ENCODE measurements at regions not wholly inside any gene's neighbourhood (a gene's known extent, or its start where the extent isn't known, plus 50 kb on each side); places are given as distances from the start of the nearest gene placed in this dataset.

DNA sequence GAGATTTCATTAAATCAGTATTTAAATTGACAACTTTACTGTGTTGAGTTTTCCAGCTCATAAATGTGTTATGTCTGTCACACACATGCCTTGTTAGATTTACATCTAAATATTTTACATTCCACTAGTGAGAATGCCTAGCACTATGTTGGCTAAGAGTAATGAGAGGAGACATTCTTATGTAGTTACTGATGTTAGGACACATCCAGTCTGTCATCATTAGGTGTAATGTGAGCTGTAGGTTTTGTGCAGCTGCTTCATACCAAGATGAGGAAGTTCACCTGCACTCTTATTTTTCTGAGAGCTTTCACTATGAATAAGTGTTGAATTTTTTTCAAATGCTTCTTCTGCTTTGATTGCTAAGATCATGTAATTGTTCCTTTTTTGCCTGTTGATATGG, 218.0 kb upstream of the IGFBP3 start:
- H3K36me3 ChIP-seq = no peaks in the 10 kb centered on the region
- no peak for ATAC-seq
- H3K9me3 ChIP-seq = no peaks in the 10 kb centered on the region
- H3K27me3 ChIP-seq = no peaks in the 10 kb centered on the region
- no peaks in the 10 kb centered on the region for H3K4me1 ChIP-seq
- intact Hi-C loops (cut with DNase I) = no loop called here
- no peak overlapping the region for H3K4me3 ChIP-seq
- DNase-seq = no peak
- H3K27ac ChIP-seq = no peak overlapping the region
- TF ChIP-seq, protein P1, sequence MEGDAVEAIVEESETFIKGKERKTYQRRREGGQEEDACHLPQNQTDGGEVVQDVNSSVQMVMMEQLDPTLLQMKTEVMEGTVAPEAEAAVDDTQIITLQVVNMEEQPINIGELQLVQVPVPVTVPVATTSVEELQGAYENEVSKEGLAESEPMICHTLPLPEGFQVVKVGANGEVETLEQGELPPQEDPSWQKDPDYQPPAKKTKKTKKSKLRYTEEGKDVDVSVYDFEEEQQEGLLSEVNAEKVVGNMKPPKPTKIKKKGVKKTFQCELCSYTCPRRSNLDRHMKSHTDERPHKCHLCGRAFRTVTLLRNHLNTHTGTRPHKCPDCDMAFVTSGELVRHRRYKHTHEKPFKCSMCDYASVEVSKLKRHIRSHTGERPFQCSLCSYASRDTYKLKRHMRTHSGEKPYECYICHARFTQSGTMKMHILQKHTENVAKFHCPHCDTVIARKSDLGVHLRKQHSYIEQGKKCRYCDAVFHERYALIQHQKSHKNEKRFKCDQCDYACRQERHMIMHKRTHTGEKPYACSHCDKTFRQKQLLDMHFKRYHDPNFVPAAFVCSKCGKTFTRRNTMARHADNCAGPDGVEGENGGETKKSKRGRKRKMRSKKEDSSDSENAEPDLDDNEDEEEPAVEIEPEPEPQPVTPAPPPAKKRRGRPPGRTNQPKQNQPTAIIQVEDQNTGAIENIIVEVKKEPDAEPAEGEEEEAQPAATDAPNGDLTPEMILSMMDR (IDR thresholded peaks at IDR 0.05) = no peak

DNA sequence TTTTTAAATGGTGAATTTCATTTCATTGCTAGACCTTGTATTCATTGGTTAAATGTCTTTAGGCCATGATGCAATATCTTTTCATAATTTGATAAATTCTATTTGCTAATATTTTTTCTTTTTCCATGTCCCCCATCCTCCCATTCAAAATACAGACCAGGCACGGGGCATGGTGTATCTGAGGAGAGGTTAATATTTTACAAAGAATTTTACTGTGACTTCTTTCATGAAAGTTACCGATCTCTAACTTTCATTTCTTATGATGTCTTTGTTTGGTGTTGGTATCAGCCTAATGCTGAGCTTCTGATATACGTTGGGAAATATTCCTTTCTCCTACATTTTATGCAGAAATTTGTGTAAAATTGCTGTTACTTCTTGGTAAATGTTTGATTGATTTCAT, 216.7 kb upstream of the IGFBP3 start:
- 92 to 94% methylated on average over 3 of the region's 3 CpGs for WGBS, 2 donors

DNA sequence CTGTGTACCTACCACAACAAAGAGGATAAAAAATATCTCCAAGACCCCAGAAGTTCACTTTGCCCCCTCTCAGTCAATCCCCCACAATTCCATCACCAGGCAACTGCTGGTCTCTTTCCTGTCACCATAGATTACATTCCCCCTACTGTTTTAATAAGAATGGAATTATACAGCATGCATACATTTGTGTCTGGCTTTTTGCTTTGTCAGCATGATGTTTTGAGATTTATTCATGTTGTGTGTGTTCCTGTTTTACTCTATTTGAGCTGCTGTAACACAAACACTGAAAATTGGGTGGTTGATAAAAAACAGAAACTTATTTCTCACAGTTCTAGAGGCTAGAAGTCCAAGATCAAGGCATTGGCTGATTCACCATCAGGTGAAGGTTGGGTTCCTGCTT, 214.5 kb upstream of the IGFBP3 start:
- Histone ChIP-seq H3K4me1 (no peaks in the 10 kb centered on the region), H3K9me3 (no peaks in the 10 kb centered on the region), H3K4me3 (no peak overlapping the region), H3K27ac (no peak overlapping the region), H3K27me3 (no peaks in the 10 kb centered on the region), H3K36me3 (no peaks in the 10 kb centered on the region)
- no peak for DNase-seq
- no peak for ATAC-seq
- intact Hi-C loops (cut with DNase I) = no loop called here
- TF ChIP-seq, protein P1 (IDR thresholded peaks at IDR 0.05) = no peak

More for the DNA sequence above, 216.7 kb upstream of the IGFBP3 start:
- no peaks in the 10 kb centered on the region for H3K4me1 ChIP-seq
- TF ChIP-seq, protein P1 (IDR thresholded peaks at IDR 0.05) = no peak
- no peaks in the 10 kb centered on the region for H3K27me3 ChIP-seq
- no peaks in the 10 kb centered on the region for H3K9me3 ChIP-seq
- no peaks in the 10 kb centered on the region for H3K36me3 ChIP-seq
- H3K27ac ChIP-seq = no peak overlapping the region
- ATAC-seq (no peak), DNase-seq (no peak)
- intact Hi-C loops (cut with DNase I) = no loop called here
- H3K4me3 ChIP-seq = no peak overlapping the region

DNA sequence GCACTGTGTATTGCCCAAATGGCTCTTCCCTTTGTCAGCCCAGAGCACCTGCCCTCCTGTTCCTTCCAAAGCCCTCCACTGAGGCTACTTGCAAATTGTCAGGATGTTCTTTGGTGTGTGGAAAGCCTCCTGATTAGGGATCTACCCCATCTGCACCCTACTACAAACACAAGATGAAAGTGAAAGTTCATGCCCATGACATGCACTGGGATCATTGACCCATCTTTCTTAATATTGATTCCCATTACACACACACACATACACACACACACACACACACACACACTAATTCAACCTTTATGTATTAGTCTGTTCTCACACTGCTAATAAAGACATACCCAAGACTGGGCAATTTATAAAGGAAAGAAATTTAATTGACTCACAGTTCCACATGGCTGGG, 213.7 kb upstream of the IGFBP3 start:
- DNase-seq (no peak), ATAC-seq (no peak)
- no peak overlapping the region for H3K27ac ChIP-seq
- TF ChIP-seq, protein P1 (IDR thresholded peaks at IDR 0.05) = no peak
- H3K36me3 ChIP-seq = no peaks in the 10 kb centered on the region
- no peaks in the 10 kb centered on the region for H3K9me3 ChIP-seq
- H3K4me3 ChIP-seq = no peak overlapping the region
- no peaks in the 10 kb centered on the region for H3K27me3 ChIP-seq
- H3K4me1 ChIP-seq = no peaks in the 10 kb centered on the region
- intact Hi-C loops (cut with DNase I) = no loop called here

DNA sequence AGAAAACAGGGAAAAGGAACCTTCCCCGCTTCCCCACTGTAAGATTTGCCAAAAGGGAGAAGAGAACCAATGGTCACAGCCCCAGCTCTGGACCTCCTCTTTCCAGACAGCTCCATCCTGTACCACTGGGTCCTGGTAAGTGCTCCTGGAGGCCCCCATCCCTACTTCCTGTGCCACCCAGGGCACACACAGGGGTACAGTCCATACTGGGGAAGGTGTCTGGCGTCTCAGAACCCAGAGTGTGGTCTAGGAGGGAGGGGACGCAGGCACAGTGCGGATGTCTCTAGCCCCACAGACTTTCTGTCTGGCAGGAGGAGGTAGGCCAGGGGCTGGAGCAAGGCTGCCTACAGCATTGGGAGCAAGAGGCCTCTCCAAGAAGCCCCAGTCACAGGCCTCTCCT, 213.3 kb upstream of the IGFBP3 start:
- no peaks in the 10 kb centered on the region for H3K36me3 ChIP-seq
- no peak for ATAC-seq
- H3K4me3 ChIP-seq = no peak overlapping the region
- WGBS, 2 donors = 84 to 95% methylated on average over 4 of the region's 4 CpGs
- H3K9me3 ChIP-seq = no peaks in the 10 kb centered on the region
- no peak for DNase-seq
- no peaks in the 10 kb centered on the region for H3K4me1 ChIP-seq
- H3K27ac ChIP-seq = no peak overlapping the region
- TF ChIP-seq, protein P1 (IDR thresholded peaks at IDR 0.05) = no peak
- intact Hi-C loops (cut with DNase I) = no loop called here
- H3K27me3 ChIP-seq = no peaks in the 10 kb centered on the region
